Endothelial cell of umbilical vein (primary cell): ENCODE measurements at regions not wholly inside any gene's neighbourhood (a gene's known extent, or its start where the extent isn't known, plus 50 kb on each side); places are given as distances from the start of the nearest gene placed in this dataset.

Experiments used
- CTCF ChIP-seq, 2 donors: IDR thresholded peaks; 1 replicate in 1 of 2; 2 replicates in 1 of 2; pipeline ENCODE4 v1.5.1; 2011; ENCODE audit warnings: low read length in 2 of 2, mild to moderate bottlenecking in 2 of 2, moderate library complexity in 2 of 2, control low read depth in 1 of 2, inconsistent platforms in 1 of 2, low read depth in 1 of 2; ENCODE audit not compliant: insufficient read depth in 1 of 2; ENCODE audit errors: extremely low read depth in 1 of 2
- POLR2A ChIP-seq: IDR thresholded peaks from 2 replicates; pipeline ENCODE4 v1.6.1; 2012; ENCODE audit warnings: low read depth, mild to moderate bottlenecking, control low read depth, low read length

GRCh38 chr1:23617084-23617521 is 57.8 kb upstream of the ID3 start:
- TF ChIP-seq CTCF (IDR thresholded peaks at IDR 0.05; ENCODE audit: extremely low read depth in 1 of 2, insufficient read depth in 1 of 2, low read depth in 1 of 2, low read length in 2 of 2) (no peak), POLR2A (no peak)
